ENCODE measurements at regions not wholly inside any gene's neighbourhood (a gene's known extent, or its start where the extent isn't known, plus 50 kb on each side); places are given as distances from the start of the nearest gene placed in this dataset.
"Not testable (repeated sequence)": the region's sequence is repeated elsewhere in the genome, so short reads cannot be mapped to it uniquely, and the experiment has no call there.

- DNase-seq (ENCODE audit: low read depth, low spot score) = no peak
Measured at GRCh38 chr19:31881988-31882387, 463.4 kb upstream of the ZNF507 start.

GRCh38 chr19:31882709-31883108 lies 462.7 kb upstream of the ZNF507 start:
- DNase-seq (ENCODE audit: low read depth, low spot score) = no peak

- no peak for DNase-seq (ENCODE audit: low read depth, low spot score)
Measured at GRCh38 chr19:31883296-31883990, 462.0 kb upstream of the ZNF507 start.

- no peak for DNase-seq (ENCODE audit: low read depth, low spot score)
Measured at GRCh38 chr19:31885280-31885853, 460.0 kb upstream of the ZNF507 start.

GRCh38 chr19:31890230-31890629 lies 455.2 kb upstream of the ZNF507 start:
- peak; percentile 24 for DNase-seq (ENCODE audit: low read depth, low spot score)

GRCh38 chr19:31892060-31892459 lies 453.4 kb upstream of the ZNF507 start:
- DNase-seq (ENCODE audit: low read depth, low spot score) = no peak

- DNase-seq (ENCODE audit: low read depth, low spot score) = not testable (repeated sequence)
Measured at GRCh38 chr19:31893491-31893890, 451.9 kb upstream of the ZNF507 start.

GRCh38 chr19:31894451-31894850 lies 451.0 kb upstream of the ZNF507 start:
- DNase-seq (ENCODE audit: low read depth, low spot score) = no peak

- DNase-seq (ENCODE audit: low read depth, low spot score) = no peak
Measured at GRCh38 chr19:31897292-31897691, 448.1 kb upstream of the ZNF507 start.

- no peak for DNase-seq (ENCODE audit: low read depth, low spot score)
Measured at GRCh38 chr19:31900991-31901390, 444.4 kb upstream of the ZNF507 start.

- no peak for DNase-seq (ENCODE audit: low read depth, low spot score)
Measured at GRCh38 chr19:31902821-31903220, 442.6 kb upstream of the ZNF507 start.

GRCh38 chr19:31903979-31904378 lies 441.4 kb upstream of the ZNF507 start:
- no peak for DNase-seq (ENCODE audit: low read depth, low spot score)

- DNase-seq (ENCODE audit: low read depth, low spot score) = no peak
Measured at GRCh38 chr19:31906111-31906871, 439.1 kb upstream of the ZNF507 start.

- DNase-seq (ENCODE audit: low read depth, low spot score) = no peak
Measured at GRCh38 chr19:31907661-31908060, 437.7 kb upstream of the ZNF507 start.

GRCh38 chr19:31908080-31908479 lies 437.3 kb upstream of the ZNF507 start:
- DNase-seq (ENCODE audit: low read depth, low spot score) = no peak

GRCh38 chr19:31908496-31909225 lies 436.7 kb upstream of the ZNF507 start:
- DNase-seq (ENCODE audit: low read depth, low spot score) = no peak

GRCh38 chr19:31910224-31910623 lies 435.2 kb upstream of the ZNF507 start:
- no peak for DNase-seq (ENCODE audit: low read depth, low spot score)

GRCh38 chr19:31911577-31911976 lies 433.8 kb upstream of the ZNF507 start:
- no peak for DNase-seq (ENCODE audit: low read depth, low spot score)

- DNase-seq (ENCODE audit: low read depth, low spot score) = no peak
Measured at GRCh38 chr19:31913103-31913661, 432.2 kb upstream of the ZNF507 start.

GRCh38 chr19:31930401-31930800 lies 415.0 kb upstream of the ZNF507 start:
- no peak for DNase-seq (ENCODE audit: low read depth, low spot score)

- no peak for DNase-seq (ENCODE audit: low read depth, low spot score)
Measured at GRCh38 chr19:31937983-31938382, 407.4 kb upstream of the ZNF507 start.

- no peak for DNase-seq (ENCODE audit: low read depth, low spot score)
Measured at GRCh38 chr19:31938675-31939074, 406.7 kb upstream of the ZNF507 start.
